ENCODE measurements at regions not wholly inside any gene's neighbourhood (a gene's known extent, or its start where the extent isn't known, plus 50 kb on each side); places are given as distances from the start of the nearest gene placed in this dataset.

GRCh38 chr2:48209214-48209885 is 105.1 kb upstream of the FOXN2 start:
- no peak for DNase-seq
- H3K4me3 ChIP-seq (ENCODE audit: insufficient read depth, low read depth, low read length) = no peak overlapping the region
- no peaks in the 10 kb centered on the region for H3K36me3 ChIP-seq (replicated peaks; ENCODE audit: control insufficient read depth, insufficient read depth, low read length)
- H3K27me3 ChIP-seq (ENCODE audit: control insufficient read depth, insufficient read depth, low read length) = no peaks in the 10 kb centered on the region

GRCh38 chr2:48210189-48210588 is 104.3 kb upstream of the FOXN2 start:
- no peak for DNase-seq
- no peaks in the 10 kb centered on the region for H3K36me3 ChIP-seq (replicated peaks; ENCODE audit: control insufficient read depth, insufficient read depth, low read length)
- no peak overlapping the region for H3K4me3 ChIP-seq (ENCODE audit: insufficient read depth, low read depth, low read length)
- H3K27me3 ChIP-seq (ENCODE audit: control insufficient read depth, insufficient read depth, low read length) = no peaks in the 10 kb centered on the region

GRCh38 chr2:48213646-48214045 is 100.8 kb upstream of the FOXN2 start:
- no peak overlapping the region for H3K4me3 ChIP-seq (ENCODE audit: insufficient read depth, low read depth, low read length)
- no peak for DNase-seq
- no peaks in the 10 kb centered on the region for H3K27me3 ChIP-seq (ENCODE audit: control insufficient read depth, insufficient read depth, low read length)
- no peaks in the 10 kb centered on the region for H3K36me3 ChIP-seq (replicated peaks; ENCODE audit: control insufficient read depth, insufficient read depth, low read length)

GRCh38 chr2:48218169-48218568 is 96.3 kb upstream of the FOXN2 start:
- Histone ChIP-seq H3K36me3 (replicated peaks; ENCODE audit: control insufficient read depth, insufficient read depth, low read length) (no peaks in the 10 kb centered on the region), H3K4me3 (ENCODE audit: insufficient read depth, low read depth, low read length) (no peak overlapping the region), H3K27me3 (ENCODE audit: control insufficient read depth, insufficient read depth, low read length) (no peaks in the 10 kb centered on the region)
- no peak for DNase-seq

- Histone ChIP-seq H3K27me3 (ENCODE audit: control insufficient read depth, insufficient read depth, low read length) (no peaks in the 10 kb centered on the region), H3K4me3 (ENCODE audit: insufficient read depth, low read depth, low read length) (no peak overlapping the region), H3K36me3 (replicated peaks; ENCODE audit: control insufficient read depth, insufficient read depth, low read length) (no peaks in the 10 kb centered on the region)
- DNase-seq = no peak
Measured at GRCh38 chr2:48219234-48219554, 95.3 kb upstream of the FOXN2 start.

GRCh38 chr2:48219555-48220436 is 94.7 kb upstream of the FOXN2 start:
- Histone ChIP-seq H3K4me3 (ENCODE audit: insufficient read depth, low read depth, low read length) (no peak overlapping the region), H3K36me3 (replicated peaks; ENCODE audit: control insufficient read depth, insufficient read depth, low read length) (no peaks in the 10 kb centered on the region), H3K27me3 (ENCODE audit: control insufficient read depth, insufficient read depth, low read length) (no peaks in the 10 kb centered on the region)
- DNase-seq = no peak

GRCh38 chr2:48220501-48220900 is 94.0 kb upstream of the FOXN2 start:
- H3K36me3 ChIP-seq (replicated peaks; ENCODE audit: control insufficient read depth, insufficient read depth, low read length) = no peaks in the 10 kb centered on the region
- H3K27me3 ChIP-seq (ENCODE audit: control insufficient read depth, insufficient read depth, low read length) = no peaks in the 10 kb centered on the region
- DNase-seq = no peak
- no peak overlapping the region for H3K4me3 ChIP-seq (ENCODE audit: insufficient read depth, low read depth, low read length)

- DNase-seq = no peak
- Histone ChIP-seq H3K36me3 (replicated peaks; ENCODE audit: control insufficient read depth, insufficient read depth, low read length) (no peaks in the 10 kb centered on the region), H3K4me3 (ENCODE audit: insufficient read depth, low read depth, low read length) (no peak overlapping the region), H3K27me3 (ENCODE audit: control insufficient read depth, insufficient read depth, low read length) (no peaks in the 10 kb centered on the region)
Measured at GRCh38 chr2:48221846-48222516, 92.5 kb upstream of the FOXN2 start.

GRCh38 chr2:48227617-48228344 is 86.7 kb upstream of the FOXN2 start:
- no peak overlapping the region for H3K4me3 ChIP-seq (ENCODE audit: insufficient read depth, low read depth, low read length)

GRCh38 chr2:48228345-48228684 is 86.2 kb upstream of the FOXN2 start:
- Histone ChIP-seq H3K4me3 (ENCODE audit: insufficient read depth, low read depth, low read length) (no peak overlapping the region), H3K27me3 (ENCODE audit: control insufficient read depth, insufficient read depth, low read length) (no peaks in the 10 kb centered on the region), H3K36me3 (replicated peaks; ENCODE audit: control insufficient read depth, insufficient read depth, low read length) (no peaks in the 10 kb centered on the region)
- no peak for DNase-seq

More at GRCh38 chr2:48227617-48228344, 86.7 kb upstream of the FOXN2 start:
- H3K36me3 ChIP-seq (replicated peaks; ENCODE audit: control insufficient read depth, insufficient read depth, low read length) = no peaks in the 10 kb centered on the region
- no peaks in the 10 kb centered on the region for H3K27me3 ChIP-seq (ENCODE audit: control insufficient read depth, insufficient read depth, low read length)
- DNase-seq = no peak

- H3K4me3 ChIP-seq (ENCODE audit: insufficient read depth, low read depth, low read length) = no peak overlapping the region
- no peaks in the 10 kb centered on the region for H3K27me3 ChIP-seq (ENCODE audit: control insufficient read depth, insufficient read depth, low read length)
- no peak for DNase-seq
- no peaks in the 10 kb centered on the region for H3K36me3 ChIP-seq (replicated peaks; ENCODE audit: control insufficient read depth, insufficient read depth, low read length)
Measured at GRCh38 chr2:48229063-48229462, 85.4 kb upstream of the FOXN2 start.

- Histone ChIP-seq H3K4me3 (ENCODE audit: insufficient read depth, low read depth, low read length) (no peak overlapping the region), H3K27me3 (ENCODE audit: control insufficient read depth, insufficient read depth, low read length) (no peaks in the 10 kb centered on the region), H3K36me3 (replicated peaks; ENCODE audit: control insufficient read depth, insufficient read depth, low read length) (no peaks in the 10 kb centered on the region)
- no peak for DNase-seq
Measured at GRCh38 chr2:48230834-48231233, 83.6 kb upstream of the FOXN2 start.

- no peak for DNase-seq
- Histone ChIP-seq H3K27me3 (ENCODE audit: control insufficient read depth, insufficient read depth, low read length) (no peaks in the 10 kb centered on the region), H3K36me3 (replicated peaks; ENCODE audit: control insufficient read depth, insufficient read depth, low read length) (no peaks in the 10 kb centered on the region), H3K4me3 (ENCODE audit: insufficient read depth, low read depth, low read length) (no peak overlapping the region)
Measured at GRCh38 chr2:48232351-48232750, 82.1 kb upstream of the FOXN2 start.

GRCh38 chr2:48233005-48233404 is 81.5 kb upstream of the FOXN2 start:
- DNase-seq = no peak
- Histone ChIP-seq H3K27me3 (ENCODE audit: control insufficient read depth, insufficient read depth, low read length) (no peaks in the 10 kb centered on the region), H3K36me3 (replicated peaks; ENCODE audit: control insufficient read depth, insufficient read depth, low read length) (no peaks in the 10 kb centered on the region), H3K4me3 (ENCODE audit: insufficient read depth, low read depth, low read length) (no peak overlapping the region)
